ENCODE measurements at regions not wholly inside any gene's neighbourhood (a gene's known extent, or its start where the extent isn't known, plus 50 kb on each side); places are given as distances from the start of the nearest gene placed in this dataset.

DNA sequence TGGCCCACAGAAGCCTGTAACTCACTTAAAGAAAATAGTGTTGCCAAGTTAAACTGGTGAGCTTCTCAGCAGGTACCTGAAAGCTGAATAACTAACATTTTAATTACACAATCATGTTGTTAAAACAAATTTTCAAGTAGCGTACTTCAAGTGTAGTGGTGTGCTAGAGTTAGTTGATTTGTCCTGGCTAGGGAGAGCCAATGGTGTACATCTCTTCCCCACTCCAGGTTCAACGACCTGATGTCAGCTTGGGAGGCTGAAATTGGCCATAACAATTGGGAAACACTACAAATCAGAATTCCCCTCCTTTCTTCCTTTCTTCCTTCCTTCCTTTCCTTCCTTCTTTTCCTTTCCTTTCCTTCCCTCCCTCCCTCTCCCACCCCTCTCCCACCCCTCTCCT is 295.3 kb upstream of the SLC24A2 start:
- no peaks in the 10 kb centered on the region for H3K79me2 ChIP-seq (ENCODE audit: control insufficient read depth, insufficient read depth, low read length)
- ChIA-PET POLR2A (no interaction called here), CTCF (interaction anchor here (1.2 kb wide), 1 partner anchor 9 kb away, joined by 4 read pairs; no protein-coding TSS in a partner anchor)
- no peaks in the 10 kb centered on the region for H3K36me3 ChIP-seq (ENCODE audit: control insufficient read depth in 2 of 2, extremely low read depth in 1 of 2, insufficient read depth in 2 of 2, low read length in 2 of 2)
- H3K27me3 ChIP-seq (ENCODE audit: control insufficient read depth in 2 of 2, insufficient read depth in 2 of 2, low read length in 2 of 2) = peaks cover 0 to 4% of the 10 kb centered on the region in 2 experiments
- no peaks in the 10 kb centered on the region for H3K9me3 ChIP-seq (replicated peaks; ENCODE audit: control insufficient read depth, insufficient read depth, low read length)
- no peak for DNase-seq (ENCODE audit: low read depth, low spot score)
- no peak overlapping the region for H3K9ac ChIP-seq (replicated peaks; ENCODE audit: extremely low read depth, insufficient read depth, low read length)
- TF ChIP-seq MYC (IDR thresholded peaks at IDR 0.05; ENCODE audit: low read depth, low read length) (no peak), EZH2 (IDR thresholded peaks at IDR 0.05; ENCODE audit: borderline replicate concordance, low read depth, low read length, severe bottlenecking) (no peak), JUN (IDR thresholded peaks at IDR 0.05; ENCODE audit: borderline replicate concordance, insufficient read depth, insufficient read length, low read depth) (no peak), POLR2A (IDR thresholded peaks at IDR 0.05; ENCODE audit: low read depth, low read length) (no peak), GATA2 (IDR thresholded peaks at IDR 0.05; ENCODE audit: insufficient read depth, insufficient read length, low read depth, low read length) (no peak), FOS (IDR thresholded peaks at IDR 0.05; ENCODE audit: borderline replicate concordance, insufficient read depth, low read length) (no peak)
- TF ChIP-seq, protein P1, sequence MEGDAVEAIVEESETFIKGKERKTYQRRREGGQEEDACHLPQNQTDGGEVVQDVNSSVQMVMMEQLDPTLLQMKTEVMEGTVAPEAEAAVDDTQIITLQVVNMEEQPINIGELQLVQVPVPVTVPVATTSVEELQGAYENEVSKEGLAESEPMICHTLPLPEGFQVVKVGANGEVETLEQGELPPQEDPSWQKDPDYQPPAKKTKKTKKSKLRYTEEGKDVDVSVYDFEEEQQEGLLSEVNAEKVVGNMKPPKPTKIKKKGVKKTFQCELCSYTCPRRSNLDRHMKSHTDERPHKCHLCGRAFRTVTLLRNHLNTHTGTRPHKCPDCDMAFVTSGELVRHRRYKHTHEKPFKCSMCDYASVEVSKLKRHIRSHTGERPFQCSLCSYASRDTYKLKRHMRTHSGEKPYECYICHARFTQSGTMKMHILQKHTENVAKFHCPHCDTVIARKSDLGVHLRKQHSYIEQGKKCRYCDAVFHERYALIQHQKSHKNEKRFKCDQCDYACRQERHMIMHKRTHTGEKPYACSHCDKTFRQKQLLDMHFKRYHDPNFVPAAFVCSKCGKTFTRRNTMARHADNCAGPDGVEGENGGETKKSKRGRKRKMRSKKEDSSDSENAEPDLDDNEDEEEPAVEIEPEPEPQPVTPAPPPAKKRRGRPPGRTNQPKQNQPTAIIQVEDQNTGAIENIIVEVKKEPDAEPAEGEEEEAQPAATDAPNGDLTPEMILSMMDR (IDR thresholded peaks at IDR 0.05; ENCODE audit: extremely low read depth in 1 of 2, insufficient read depth in 1 of 2, low read depth in 1 of 2, low read length in 2 of 2) = no peak
- TF ChIP-seq, protein P2, sequence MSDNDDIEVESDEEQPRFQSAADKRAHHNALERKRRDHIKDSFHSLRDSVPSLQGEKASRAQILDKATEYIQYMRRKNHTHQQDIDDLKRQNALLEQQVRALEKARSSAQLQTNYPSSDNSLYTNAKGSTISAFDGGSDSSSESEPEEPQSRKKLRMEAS (IDR thresholded peaks at IDR 0.05; ENCODE audit: insufficient read depth, insufficient read length) = no peak
- H3K4me2 ChIP-seq (ENCODE audit: insufficient read depth, low read length) = no peak overlapping the region
- H2AFZ ChIP-seq (ENCODE audit: low read depth, low read length) = no peak overlapping the region
- intact Hi-C loops (cut with micrococcal nuclease) = no loop called here
- H3K4me3 ChIP-seq (replicated peaks in 1 of 3; ENCODE audit: insufficient read depth in 1 of 3, low read depth in 1 of 3, low read length in 3 of 3) = no peak overlapping the region
- BruUV-seq (replicated peaks) = no TSS peak
- no peak for FAIRE-seq
- no peaks in the 10 kb centered on the region for H4K20me1 ChIP-seq (replicated peaks; ENCODE audit: control insufficient read depth, extremely low read depth, insufficient read depth, low read length)
- dilution Hi-C loops (cut with MboI; ENCODE audit: extremely low pct_ligation_motif_present, low sequenced_read_pairs) = no loop called here
- no peaks in the 10 kb centered on the region for H3K9me1 ChIP-seq (replicated peaks; ENCODE audit: control insufficient read depth, extremely low read depth, insufficient read depth, low read length)
- H3K4me1 ChIP-seq (ENCODE audit: control insufficient read depth, extremely low read depth, insufficient read depth, low read length) = no peaks in the 10 kb centered on the region
- no peak overlapping the region for H3K27ac ChIP-seq (ENCODE audit: insufficient read depth, low read depth, low read length)

Measured in endothelial cell of umbilical vein (primary cell).